ENCODE measurements at regions not wholly inside any gene's neighbourhood (a gene's known extent, or its start where the extent isn't known, plus 50 kb on each side); places are given as distances from the start of the nearest gene placed in this dataset.
"Not testable (repeated sequence)": the region's sequence is repeated elsewhere in the genome, so short reads cannot be mapped to it uniquely, and the experiment has no call there.

GRCh38 chr3:193963808-193964516 lies 172.0 kb upstream of the HES1 start:
- Mint-ChIP-seq H3K27ac (no peak overlapping the region), H3K4me1 (no peaks in the 10 kb centered on the region), H3K27me3 (peaks cover 10% of the 10 kb centered on the region), H3K4me3 (no peak overlapping the region), H3K9me3 (no peaks in the 10 kb centered on the region), H3K36me3 (peaks cover 1% of the 10 kb centered on the region)

GRCh38 chr3:193964517-193964880 lies 171.4 kb upstream of the HES1 start:
- Mint-ChIP-seq H3K4me3 (no peak overlapping the region), H3K36me3 (peaks cover 1% of the 10 kb centered on the region), H3K27ac (no peak overlapping the region), H3K4me1 (no peaks in the 10 kb centered on the region), H3K27me3 (peaks cover 12% of the 10 kb centered on the region), H3K9me3 (no peaks in the 10 kb centered on the region)

GRCh38 chr3:193968380-193968974 lies 167.5 kb upstream of the HES1 start:
- peaks cover 14% of the 10 kb centered on the region for H3K4me1 Mint-ChIP-seq
- H3K27ac Mint-ChIP-seq, result no peak overlapping the region
- no peaks in the 10 kb centered on the region for H3K9me3 Mint-ChIP-seq
- H3K27me3 Mint-ChIP-seq, result peaks cover 8% of the 10 kb centered on the region
- H3K36me3 Mint-ChIP-seq, result peaks cover 1% of the 10 kb centered on the region
- no peak overlapping the region for H3K4me3 Mint-ChIP-seq

GRCh38 chr3:193970131-193970772 lies 165.7 kb upstream of the HES1 start:
- H3K27ac Mint-ChIP-seq, result not testable (repeated sequence)

GRCh38 chr3:193970773-193971206 lies 165.2 kb upstream of the HES1 start:
- Mint-ChIP-seq H3K4me3 (no peak overlapping the region), H3K4me1 (peaks cover 14% of the 10 kb centered on the region), H3K36me3 (peaks cover 1% of the 10 kb centered on the region), H3K9me3 (no peaks in the 10 kb centered on the region), H3K27me3 (peaks cover 7% of the 10 kb centered on the region), H3K27ac (no peak overlapping the region)

More at GRCh38 chr3:193970131-193970772, 165.7 kb upstream of the HES1 start:
- peaks cover 14% of the 10 kb centered on the region for H3K4me1 Mint-ChIP-seq
- H3K9me3 Mint-ChIP-seq, H3K36me3 Mint-ChIP-seq, H3K27me3 Mint-ChIP-seq, H3K4me3 Mint-ChIP-seq: not testable (repeated sequence)

- H3K9me3 Mint-ChIP-seq, result no peaks in the 10 kb centered on the region
- H3K27ac Mint-ChIP-seq, result no peak overlapping the region
- no peak overlapping the region for H3K4me3 Mint-ChIP-seq
- H3K36me3 Mint-ChIP-seq, result peaks cover 1% of the 10 kb centered on the region
- H3K4me1 Mint-ChIP-seq, result peaks cover 14% of the 10 kb centered on the region
- H3K27me3 Mint-ChIP-seq, result peaks cover 7% of the 10 kb centered on the region
Observed at GRCh38 chr3:193971261-193971751, 164.6 kb upstream of the HES1 start.

GRCh38 chr3:193971966-193972365 lies 164.0 kb upstream of the HES1 start:
- no peak overlapping the region for H3K27ac Mint-ChIP-seq
- no peaks in the 10 kb centered on the region for H3K9me3 Mint-ChIP-seq
- no peaks in the 10 kb centered on the region for H3K36me3 Mint-ChIP-seq
- no peak overlapping the region for H3K4me3 Mint-ChIP-seq
- peaks cover 14% of the 10 kb centered on the region for H3K4me1 Mint-ChIP-seq
- peaks cover 7% of the 10 kb centered on the region for H3K27me3 Mint-ChIP-seq

GRCh38 chr3:193972832-193973231 lies 163.1 kb upstream of the HES1 start:
- H3K9me3 Mint-ChIP-seq, result no peaks in the 10 kb centered on the region
- peaks cover 7% of the 10 kb centered on the region for H3K27me3 Mint-ChIP-seq
- no peak overlapping the region for H3K4me3 Mint-ChIP-seq
- H3K27ac Mint-ChIP-seq, result no peak overlapping the region
- H3K4me1 Mint-ChIP-seq, result peaks cover 14% of the 10 kb centered on the region
- H3K36me3 Mint-ChIP-seq, result no peaks in the 10 kb centered on the region

GRCh38 chr3:193974191-193974652 lies 161.7 kb upstream of the HES1 start:
- Mint-ChIP-seq H3K36me3 (no peaks in the 10 kb centered on the region), H3K4me1 (peaks cover 14% of the 10 kb centered on the region), H3K27me3 (peaks cover 5% of the 10 kb centered on the region), H3K9me3 (no peaks in the 10 kb centered on the region), H3K27ac (no peak overlapping the region), H3K4me3 (no peak overlapping the region)

GRCh38 chr3:193974671-193975535 lies 161.0 kb upstream of the HES1 start:
- Mint-ChIP-seq H3K36me3 (no peaks in the 10 kb centered on the region), H3K27me3 (peaks cover 5% of the 10 kb centered on the region), H3K9me3 (no peaks in the 10 kb centered on the region), H3K4me3 (no peak overlapping the region), H3K27ac (no peak overlapping the region), H3K4me1 (peaks cover 14% of the 10 kb centered on the region)

GRCh38 chr3:193977622-193978021 lies 158.3 kb upstream of the HES1 start:
- Mint-ChIP-seq H3K27me3 (no peaks in the 10 kb centered on the region), H3K27ac (no peak overlapping the region), H3K36me3 (no peaks in the 10 kb centered on the region), H3K4me3 (no peak overlapping the region), H3K4me1 (no peaks in the 10 kb centered on the region), H3K9me3 (no peaks in the 10 kb centered on the region)

GRCh38 chr3:193978030-193978429 lies 157.9 kb upstream of the HES1 start:
- Mint-ChIP-seq H3K27me3 (no peaks in the 10 kb centered on the region), H3K4me3 (no peak overlapping the region), H3K36me3 (no peaks in the 10 kb centered on the region), H3K27ac (no peak overlapping the region), H3K4me1 (no peaks in the 10 kb centered on the region), H3K9me3 (no peaks in the 10 kb centered on the region)

GRCh38 chr3:193978486-193978885 lies 157.5 kb upstream of the HES1 start:
- no peaks in the 10 kb centered on the region for H3K9me3 Mint-ChIP-seq
- no peaks in the 10 kb centered on the region for H3K36me3 Mint-ChIP-seq
- H3K4me1 Mint-ChIP-seq, result no peaks in the 10 kb centered on the region
- H3K27me3 Mint-ChIP-seq, result no peaks in the 10 kb centered on the region
- no peak overlapping the region for H3K4me3 Mint-ChIP-seq
- H3K27ac Mint-ChIP-seq, result no peak overlapping the region

- H3K9me3 Mint-ChIP-seq, result no peaks in the 10 kb centered on the region
- H3K27ac Mint-ChIP-seq, result no peak overlapping the region
- no peaks in the 10 kb centered on the region for H3K27me3 Mint-ChIP-seq
- H3K4me3 Mint-ChIP-seq, result no peak overlapping the region
- no peaks in the 10 kb centered on the region for H3K4me1 Mint-ChIP-seq
- H3K36me3 Mint-ChIP-seq, result no peaks in the 10 kb centered on the region
Observed at GRCh38 chr3:193980326-193980725, 155.6 kb upstream of the HES1 start.

- H3K27ac Mint-ChIP-seq, result no peak overlapping the region
- peaks cover under 1% of the 10 kb centered on the region for H3K36me3 Mint-ChIP-seq
- no peak overlapping the region for H3K4me3 Mint-ChIP-seq
- H3K27me3 Mint-ChIP-seq, result peaks cover under 1% of the 10 kb centered on the region
- H3K9me3 Mint-ChIP-seq, result no peaks in the 10 kb centered on the region
- no peaks in the 10 kb centered on the region for H3K4me1 Mint-ChIP-seq
Observed at GRCh38 chr3:193980905-193981304, 155.0 kb upstream of the HES1 start.

Data from activated naive CD4-positive, alpha-beta T cell treated with anti-CD3 and anti-CD28 coated beads, Interleukin-2, amount 50 U/mL, for 24 hours (primary cell).